ENCODE measurements at regions not wholly inside any gene's neighbourhood (a gene's known extent, or its start where the extent isn't known, plus 50 kb on each side); places are given as distances from the start of the nearest gene placed in this dataset.

- no TSS peak for BruUV-seq (replicated peaks)
- no peak for FAIRE-seq
- CTCF ChIA-PET, result no interaction called here
Observed at GRCh38 chr10:9625304-9625703, 1392.4 kb upstream of the CELF2 start.

DNA sequence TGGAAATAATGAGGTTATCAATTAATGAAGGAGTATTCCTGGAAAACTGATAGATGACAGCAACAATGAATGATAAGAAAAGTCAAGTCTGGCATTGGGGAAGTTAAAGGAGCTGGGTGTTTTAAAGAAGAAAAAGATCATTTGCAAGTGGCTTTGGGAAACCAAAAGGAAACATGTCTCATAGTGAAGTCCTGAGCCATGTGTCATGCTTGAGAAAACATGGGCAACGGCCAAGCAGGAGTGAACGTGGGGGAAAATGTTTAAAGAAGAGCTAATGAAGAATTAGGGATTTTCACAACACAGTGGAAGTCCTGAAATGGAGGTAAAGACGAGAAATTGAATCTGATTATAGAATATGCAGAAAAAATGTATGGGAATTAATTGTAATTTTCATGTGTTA is 1383.2 kb upstream of the CELF2 start:
- Histone ChIP-seq H3K79me2 (ENCODE audit: control insufficient read depth, insufficient read depth, low read length) (no peaks in the 10 kb centered on the region), H2AFZ (ENCODE audit: control insufficient read depth, low read depth, low read length) (no peak overlapping the region), H3K27ac (ENCODE audit: control insufficient read depth, insufficient read depth) (no peak overlapping the region), H3K9me3 (replicated peaks; ENCODE audit: control insufficient read depth, insufficient read depth, low read length) (no peaks in the 10 kb centered on the region), H3K27me3 (replicated peaks in 1 of 2; ENCODE audit: control insufficient read depth in 2 of 2, insufficient read depth in 2 of 2, low read length in 1 of 2) (no peaks in the 10 kb centered on the region), H3K4me2 (ENCODE audit: control insufficient read depth, insufficient read depth) (no peak overlapping the region), H4K20me1 (ENCODE audit: control insufficient read depth, insufficient read depth) (no peaks in the 10 kb centered on the region), H3K4me3 (no peak overlapping the region), H3K9ac (ENCODE audit: control insufficient read depth, insufficient read depth, low read length) (no peak overlapping the region), H3K36me3 (ENCODE audit: control insufficient read depth in 2 of 2, insufficient read depth in 2 of 2, low read length in 1 of 2) (no peaks in the 10 kb centered on the region), H3K4me1 (ENCODE audit: control insufficient read depth, insufficient read depth, low read length) (no peaks in the 10 kb centered on the region)
- CTCF ChIA-PET, result no interaction called here
- RAD21 ChIA-PET (ENCODE audit: unreplicated experiment), result no interaction called here
- intact Hi-C loops (cut with micrococcal nuclease; ENCODE audit: unreplicated experiment), result no loop called here
- FAIRE-seq (no peak), ATAC-seq (no peak), DNase-seq (ENCODE audit: low read depth, low spot score) (no peak)
- POLR2A ChIA-PET, result no interaction called here
- BruUV-seq (replicated peaks), result no TSS peak
- TF ChIP-seq BHLHE40 (IDR thresholded peaks at IDR 0.05; ENCODE audit: borderline replicate concordance in 1 of 2, low read depth in 2 of 2, low read length in 1 of 2), result no peak
- TF ChIP-seq YBX1 (IDR thresholded peaks at IDR 0.05), result no peak
- no peak for TF ChIP-seq HCFC1 (IDR thresholded peaks at IDR 0.05; ENCODE audit: low read length)
- in situ Hi-C loops (cut with MboI), result no loop called here
- WGBS (ENCODE audit: insufficient coverage, insufficient replicate concordance, low lambda C conversion rate, missing lambda C conversion rate), result 2% methylated on average over 3 of the region's 3 CpGs
- SMC1A ChIA-PET (ENCODE audit: uncharacterized antibody, unreplicated experiment), result no interaction called here

More at GRCh38 chr10:9625304-9625703, 1392.4 kb upstream of the CELF2 start:
- Histone ChIP-seq H3K9me3 (replicated peaks; ENCODE audit: control insufficient read depth, insufficient read depth, low read length) (no peaks in the 10 kb centered on the region), H3K27ac (ENCODE audit: control insufficient read depth, insufficient read depth) (no peak overlapping the region), H4K20me1 (ENCODE audit: control insufficient read depth, insufficient read depth) (no peaks in the 10 kb centered on the region), H3K4me1 (ENCODE audit: control insufficient read depth, insufficient read depth, low read length) (no peaks in the 10 kb centered on the region), H3K27me3 (replicated peaks in 1 of 2; ENCODE audit: control insufficient read depth in 2 of 2, insufficient read depth in 2 of 2, low read length in 1 of 2) (no peaks in the 10 kb centered on the region), H3K9ac (ENCODE audit: control insufficient read depth, insufficient read depth, low read length) (no peak overlapping the region), H3K4me3 (no peak overlapping the region), H3K79me2 (ENCODE audit: control insufficient read depth, insufficient read depth, low read length) (no peaks in the 10 kb centered on the region), H3K36me3 (ENCODE audit: control insufficient read depth in 2 of 2, insufficient read depth in 2 of 2, low read length in 1 of 2) (no peaks in the 10 kb centered on the region), H2AFZ (ENCODE audit: control insufficient read depth, low read depth, low read length) (no peak overlapping the region), H3K4me2 (ENCODE audit: control insufficient read depth, insufficient read depth) (no peak overlapping the region)
- RAD21 ChIA-PET (ENCODE audit: unreplicated experiment), result no interaction called here
- DNase-seq (ENCODE audit: low read depth, low spot score), result no peak
- TF ChIP-seq MEF2B (IDR thresholded peaks at IDR 0.05; ENCODE audit: partially characterized antibody, poor library complexity, severe bottlenecking), result no peak
- TF ChIP-seq IKZF1 (conservative IDR thresholded peaks at IDR 0.05), result no peak
- no peak for TF ChIP-seq ZNF24 (IDR thresholded peaks at IDR 0.05)
- ATAC-seq, result no peak
- intact Hi-C loops (cut with micrococcal nuclease; ENCODE audit: unreplicated experiment) (no loop called here), in situ Hi-C loops (cut with MboI) (no loop called here)
- POLR2A ChIA-PET, result no interaction called here
- SMC1A ChIA-PET (ENCODE audit: uncharacterized antibody, unreplicated experiment), result interaction anchor here (0.7 kb wide), 1 partner anchor 9 kb away, joined by 3 read pairs; no protein-coding TSS in a partner anchor
